Lung microvascular endothelial cell (primary cell): ENCODE measurements at regions not wholly inside any gene's neighbourhood (a gene's known extent, or its start where the extent isn't known, plus 50 kb on each side); places are given as distances from the start of the nearest gene placed in this dataset.

Experiments used
- DNase-seq, 2 donors: peaks; one replicate each; pipeline versions ENCODE4 v3.0.0 to v3.0.0-alpha.2; 2010; ENCODE audit warnings: low read depth in 2 of 2

DNA sequence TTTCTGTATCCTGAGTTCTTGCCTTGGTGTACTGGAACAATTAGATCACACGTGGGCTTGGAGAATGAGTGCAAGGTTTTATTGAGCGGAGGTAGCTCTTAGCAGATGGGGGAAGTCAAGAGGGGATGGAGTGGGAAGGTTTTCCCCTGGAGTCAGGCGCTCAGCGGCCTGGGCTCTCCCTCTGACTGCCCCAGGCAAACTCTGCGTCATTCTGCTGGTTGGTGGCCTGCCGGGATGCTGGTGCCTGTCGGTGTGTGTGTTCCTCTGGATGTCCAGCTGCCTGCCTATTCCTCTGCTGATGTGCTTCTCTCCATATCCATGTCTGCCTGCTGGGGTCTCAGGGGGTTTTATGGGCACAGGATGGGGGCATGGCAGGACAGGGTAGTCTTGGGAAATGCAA is 111.0 kb downstream of the TRIB2 start:
- DNase-seq, result no peak

GRCh38 chr2:12828980-12829379 is 112.2 kb downstream of the TRIB2 start:
- no peak for DNase-seq

DNA sequence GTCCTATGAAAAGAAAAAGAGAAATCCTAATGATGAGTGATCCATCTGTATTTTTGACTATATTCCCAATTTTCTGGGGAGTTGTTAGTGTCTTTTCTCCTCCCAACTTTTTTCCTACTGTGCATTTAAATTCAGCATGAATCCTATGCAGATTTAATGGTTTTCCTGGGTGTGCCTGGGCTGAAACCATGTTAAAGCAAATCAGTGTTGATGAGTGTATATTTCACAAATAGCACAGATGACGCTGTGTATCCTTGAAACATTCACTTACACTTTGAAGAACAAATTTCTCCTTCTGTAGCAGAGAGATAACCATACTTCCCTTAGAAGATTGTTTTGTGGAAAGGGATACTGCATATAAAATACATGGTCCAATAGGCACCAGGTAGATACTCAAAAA is 114.3 kb downstream of the TRIB2 start:
- DNase-seq, result no peak

- no peak for DNase-seq
Measured at GRCh38 chr2:12834239-12834638, 117.5 kb downstream of the TRIB2 start.

- peak in 1 of 2 donors; percentile 96 for DNase-seq
Measured at GRCh38 chr2:12835733-12836132, 119.0 kb downstream of the TRIB2 start.

DNA sequence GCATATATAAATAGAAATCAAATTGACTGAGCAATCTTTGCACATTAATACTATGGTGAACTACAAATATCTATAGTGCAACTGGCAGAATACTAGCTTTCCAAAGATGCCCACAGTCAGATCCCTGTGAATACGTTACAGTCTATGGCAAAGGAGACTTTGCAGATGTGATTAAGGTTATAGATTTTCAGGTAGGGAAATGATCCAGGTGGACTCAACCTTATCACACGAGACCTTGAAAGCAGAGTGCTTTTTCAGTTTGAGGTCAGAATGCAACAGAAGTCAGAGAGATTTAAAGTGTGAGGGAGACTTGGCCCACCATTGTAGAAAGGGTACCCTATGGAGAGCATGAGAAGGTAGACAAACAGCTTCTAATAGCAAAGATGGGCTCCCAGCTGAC is 122.6 kb downstream of the TRIB2 start:
- DNase-seq, result no peak

DNA sequence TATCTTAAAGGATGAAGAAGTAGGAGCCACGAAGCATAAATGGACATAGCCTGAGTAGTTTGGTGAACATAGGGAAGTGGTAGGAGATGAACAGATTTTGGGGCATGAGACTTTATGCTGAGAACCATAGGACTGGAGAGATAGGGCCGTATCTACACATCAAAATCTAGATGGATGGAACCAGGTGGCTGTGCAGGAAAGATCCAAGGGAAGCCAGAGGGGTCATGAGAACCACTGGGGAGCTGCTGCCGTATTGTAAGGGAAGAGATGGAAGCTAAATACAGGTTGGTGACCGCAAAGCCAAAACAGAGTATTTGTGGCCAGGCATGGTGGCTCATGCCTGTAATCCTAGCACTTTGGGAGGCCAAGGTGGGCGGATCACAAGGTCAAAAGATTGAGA is 124.3 kb downstream of the TRIB2 start:
- DNase-seq, result no peak

DNA sequence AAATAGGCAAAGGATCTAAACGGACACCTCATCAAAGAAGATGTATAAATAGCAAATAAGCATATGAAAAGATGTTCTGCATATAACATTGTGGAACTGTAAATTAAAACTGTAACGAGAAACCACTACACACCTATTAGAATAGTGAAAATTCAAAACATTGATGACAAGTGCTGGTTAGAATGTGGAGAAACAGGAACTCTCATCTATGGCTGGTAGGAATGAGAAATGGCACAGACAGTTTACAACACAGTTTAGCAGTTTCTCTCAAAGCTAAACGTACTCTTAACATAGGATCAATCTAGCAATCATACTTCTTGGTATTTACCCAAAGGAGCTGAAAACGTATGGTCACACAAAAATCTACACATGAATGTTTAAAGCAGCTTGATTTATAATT is 126.2 kb downstream of the TRIB2 start:
- DNase-seq, result no peak

DNA sequence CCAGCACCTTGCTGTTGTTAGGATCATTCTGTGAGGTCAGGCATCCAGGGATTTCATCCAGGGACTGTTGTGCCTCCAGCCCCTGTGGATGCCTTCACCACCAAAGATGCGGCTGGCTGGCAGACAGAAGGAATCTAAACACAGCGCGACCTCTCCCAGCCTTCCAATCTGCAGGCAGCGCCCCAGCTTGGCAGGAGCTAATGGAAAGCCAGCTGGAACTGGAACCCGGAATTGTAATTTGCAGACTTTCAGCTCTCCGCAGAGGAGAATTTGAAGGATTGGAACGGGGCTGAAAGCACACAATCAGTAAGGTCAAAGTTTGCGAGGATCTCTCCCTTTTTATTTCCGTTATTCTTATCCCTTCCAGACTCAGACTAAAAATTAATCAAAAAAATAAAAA is 127.8 kb downstream of the TRIB2 start:
- peak; percentile 6 to 45 for DNase-seq

GRCh38 chr2:12847694-12848575 is 131.2 kb downstream of the TRIB2 start:
- no peak for DNase-seq

DNA sequence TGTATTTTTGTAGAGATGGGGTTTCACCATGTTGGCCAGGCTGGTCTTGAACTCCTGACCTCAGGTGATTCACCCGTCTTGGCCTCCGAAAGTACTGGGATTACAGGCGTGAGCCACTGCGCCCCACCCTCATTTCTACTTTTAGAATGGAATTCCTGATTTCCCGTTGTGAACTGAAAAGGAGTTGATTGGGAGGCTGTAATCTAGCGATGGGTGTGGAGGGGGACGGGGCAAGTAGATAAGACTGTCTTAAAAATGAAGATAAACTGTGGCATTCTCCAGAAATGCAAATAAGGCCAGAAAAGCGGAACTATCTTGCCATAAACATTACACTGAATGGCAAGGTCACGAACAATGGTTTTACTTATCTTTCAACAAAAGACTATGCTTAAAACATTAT is 135.4 kb downstream of the TRIB2 start:
- no peak for DNase-seq

- no peak for DNase-seq
Measured at GRCh38 chr2:12854001-12854530, 137.3 kb downstream of the TRIB2 start.

- no peak for DNase-seq
Measured at GRCh38 chr2:12855508-12855907, 138.8 kb downstream of the TRIB2 start.

- peak; percentile 63 to 83 for DNase-seq
Measured at GRCh38 chr2:12856934-12857601, 140.3 kb downstream of the TRIB2 start.

GRCh38 chr2:12857891-12858290 is 141.2 kb downstream of the TRIB2 start:
- peak in 1 of 2 donors; percentile 15 for DNase-seq

DNA sequence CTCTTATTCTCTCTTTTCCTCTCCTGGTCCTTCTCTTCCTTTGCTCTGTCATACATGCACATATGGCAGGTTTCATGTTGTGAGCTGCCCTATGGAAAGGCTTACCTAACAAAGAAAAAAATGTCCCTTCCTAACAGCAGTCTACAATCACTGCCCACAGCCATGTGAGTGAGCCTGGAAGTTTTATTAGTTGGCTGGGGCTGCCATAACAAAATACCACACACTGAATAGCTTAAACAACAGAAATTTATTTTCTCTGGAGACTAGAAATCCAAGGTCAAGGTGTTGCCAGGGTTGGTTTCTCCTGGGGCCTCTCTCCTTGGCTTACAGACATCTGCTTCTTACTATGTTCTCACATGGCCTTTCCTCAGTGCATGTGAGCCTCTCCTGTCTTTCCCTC is 142.1 kb downstream of the TRIB2 start:
- no peak for DNase-seq

DNA sequence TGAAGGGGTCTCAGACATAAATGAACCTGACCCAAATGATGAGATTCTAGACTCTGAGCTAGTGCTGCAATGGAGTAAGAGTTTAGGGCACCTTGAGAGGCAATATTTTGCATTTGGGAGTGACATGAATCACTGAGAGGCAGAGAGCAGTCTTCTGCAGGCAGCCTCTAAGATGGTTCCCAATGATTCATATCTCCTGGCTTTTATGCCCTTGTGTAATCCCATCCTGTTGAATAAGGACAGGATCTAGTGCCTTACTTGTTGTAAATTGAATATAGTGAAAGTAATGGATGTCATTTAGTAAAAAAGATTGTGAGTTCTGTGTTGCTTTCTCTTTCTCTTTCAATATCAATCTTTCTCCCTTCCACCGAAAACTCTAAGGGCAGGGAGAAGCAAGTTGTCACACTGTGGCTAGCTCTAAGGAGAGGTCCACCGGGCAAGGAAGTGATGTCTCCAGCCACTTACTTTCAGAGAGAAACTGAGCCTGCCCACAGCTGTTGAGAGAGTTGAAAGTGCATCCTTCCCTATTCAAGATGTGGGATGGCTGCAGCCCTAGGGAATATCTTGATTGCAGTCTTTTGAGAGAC is 144.7 kb downstream of the TRIB2 start:
- DNase-seq, result peak; percentile 3 to 74

GRCh38 chr2:12862541-12862940 is 145.8 kb downstream of the TRIB2 start:
- no peak for DNase-seq

GRCh38 chr2:12863937-12864336 is 147.2 kb downstream of the TRIB2 start:
- no peak for DNase-seq

- no peak for DNase-seq
Measured at GRCh38 chr2:12867631-12868287, 151.0 kb downstream of the TRIB2 start.

DNA sequence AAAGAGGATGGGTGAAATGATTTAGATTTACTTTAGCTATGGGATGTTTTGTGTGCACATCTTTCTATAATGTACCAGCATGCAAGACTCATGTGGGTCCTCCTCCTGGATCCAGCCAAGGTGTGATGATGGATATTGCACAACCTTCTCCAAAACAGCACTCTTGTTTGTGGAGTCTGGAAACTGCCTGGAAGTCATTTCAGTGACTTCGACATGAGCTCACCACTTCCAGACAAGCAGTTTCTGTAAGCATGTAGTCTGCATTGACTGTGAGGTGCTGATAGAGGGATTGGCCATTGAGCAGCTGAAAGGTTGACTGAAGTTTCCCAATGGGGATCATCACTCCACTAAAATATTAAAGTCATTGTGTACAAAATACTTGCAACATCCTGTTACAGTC is 154.0 kb downstream of the TRIB2 start:
- no peak for DNase-seq
